ENCODE measurements at regions not wholly inside any gene's neighbourhood (a gene's known extent, or its start where the extent isn't known, plus 50 kb on each side); places are given as distances from the start of the nearest gene placed in this dataset.

DNA sequence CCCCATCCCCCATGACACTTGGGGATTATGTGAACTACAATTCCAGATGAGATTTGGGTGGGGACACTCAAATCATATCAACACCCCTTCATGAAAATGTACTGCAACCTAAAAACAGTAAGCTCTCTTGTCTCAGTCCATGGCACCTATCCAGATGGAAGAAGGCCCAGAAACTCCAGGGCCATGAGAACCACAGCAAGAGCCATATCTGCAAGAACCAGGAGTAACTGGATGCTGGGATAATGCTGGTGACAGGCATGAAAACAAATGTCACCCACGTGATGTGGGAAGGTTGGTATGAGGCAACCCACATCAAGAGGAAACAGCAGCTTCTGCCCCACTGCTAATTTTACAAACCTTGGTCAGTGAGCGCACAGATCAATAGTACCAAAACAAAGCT lies 400.1 kb upstream of the ERCC4 start (continued):
- TF ChIP-seq, protein P1, sequence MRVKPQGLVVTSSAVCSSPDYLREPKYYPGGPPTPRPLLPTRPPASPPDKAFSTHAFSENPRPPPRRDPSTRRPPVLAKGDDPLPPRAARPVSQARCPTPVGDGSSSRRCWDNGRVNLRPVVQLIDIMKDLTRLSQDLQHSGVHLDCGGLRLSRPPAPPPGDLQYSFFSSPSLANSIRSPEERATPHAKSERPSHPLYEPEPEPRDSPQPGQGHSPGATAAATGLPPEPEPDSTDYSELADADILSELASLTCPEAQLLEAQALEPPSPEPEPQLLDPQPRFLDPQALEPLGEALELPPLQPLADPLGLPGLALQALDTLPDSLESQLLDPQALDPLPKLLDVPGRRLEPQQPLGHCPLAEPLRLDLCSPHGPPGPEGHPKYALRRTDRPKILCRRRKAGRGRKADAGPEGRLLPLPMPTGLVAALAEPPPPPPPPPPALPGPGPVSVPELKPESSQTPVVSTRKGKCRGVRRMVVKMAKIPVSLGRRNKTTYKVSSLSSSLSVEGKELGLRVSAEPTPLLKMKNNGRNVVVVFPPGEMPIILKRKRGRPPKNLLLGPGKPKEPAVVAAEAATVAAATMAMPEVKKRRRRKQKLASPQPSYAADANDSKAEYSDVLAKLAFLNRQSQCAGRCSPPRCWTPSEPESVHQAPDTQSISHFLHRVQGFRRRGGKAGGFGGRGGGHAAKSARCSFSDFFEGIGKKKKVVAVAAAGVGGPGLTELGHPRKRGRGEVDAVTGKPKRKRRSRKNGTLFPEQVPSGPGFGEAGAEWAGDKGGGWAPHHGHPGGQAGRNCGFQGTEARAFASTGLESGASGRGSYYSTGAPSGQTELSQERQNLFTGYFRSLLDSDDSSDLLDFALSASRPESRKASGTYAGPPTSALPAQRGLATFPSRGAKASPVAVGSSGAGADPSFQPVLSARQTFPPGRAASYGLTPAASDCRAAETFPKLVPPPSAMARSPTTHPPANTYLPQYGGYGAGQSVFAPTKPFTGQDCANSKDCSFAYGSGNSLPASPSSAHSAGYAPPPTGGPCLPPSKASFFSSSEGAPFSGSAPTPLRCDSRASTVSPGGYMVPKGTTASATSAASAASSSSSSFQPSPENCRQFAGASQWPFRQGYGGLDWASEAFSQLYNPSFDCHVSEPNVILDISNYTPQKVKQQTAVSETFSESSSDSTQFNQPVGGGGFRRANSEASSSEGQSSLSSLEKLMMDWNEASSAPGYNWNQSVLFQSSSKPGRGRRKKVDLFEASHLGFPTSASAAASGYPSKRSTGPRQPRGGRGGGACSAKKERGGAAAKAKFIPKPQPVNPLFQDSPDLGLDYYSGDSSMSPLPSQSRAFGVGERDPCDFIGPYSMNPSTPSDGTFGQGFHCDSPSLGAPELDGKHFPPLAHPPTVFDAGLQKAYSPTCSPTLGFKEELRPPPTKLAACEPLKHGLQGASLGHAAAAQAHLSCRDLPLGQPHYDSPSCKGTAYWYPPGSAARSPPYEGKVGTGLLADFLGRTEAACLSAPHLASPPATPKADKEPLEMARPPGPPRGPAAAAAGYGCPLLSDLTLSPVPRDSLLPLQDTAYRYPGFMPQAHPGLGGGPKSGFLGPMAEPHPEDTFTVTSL (CRISPR knock-in tag; IDR thresholded peaks at IDR 0.05; ENCODE audit: borderline replicate concordance): no peak
- TF ChIP-seq ZBTB38 (CRISPR knock-in tag; IDR thresholded peaks at IDR 0.05) (no peak), MAF1 (CRISPR knock-in tag; IDR thresholded peaks at IDR 0.05; ENCODE audit: borderline replicate concordance) (no peak), RNF219 (CRISPR knock-in tag; IDR thresholded peaks at IDR 0.05) (no peak)

DNA sequence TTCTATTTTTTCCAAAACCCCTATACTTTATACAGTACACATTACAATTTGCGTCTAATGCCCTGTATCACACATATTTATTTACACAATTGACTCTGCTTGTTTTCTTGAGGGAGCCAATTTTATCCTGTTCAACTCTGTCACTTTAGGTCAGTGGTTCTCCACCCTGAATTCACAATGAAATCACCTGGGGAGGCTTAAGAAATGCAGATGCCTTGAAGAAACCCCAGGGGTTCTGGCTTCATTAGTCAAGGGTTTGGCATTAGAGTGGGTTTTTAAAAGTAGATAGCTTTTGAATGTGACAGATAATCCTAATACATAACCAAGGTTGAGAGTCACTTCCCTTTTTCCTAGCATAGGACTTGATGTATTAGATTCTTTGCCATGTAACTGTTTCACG lies 398.6 kb upstream of the ERCC4 start:
- no TSS peak for BruUV-seq (replicated peaks)
- H3K4me1 ChIP-seq (ENCODE audit: insufficient read depth, low read length): no peaks in the 10 kb centered on the region
- no peak for ATAC-seq
- TF ChIP-seq RBFOX2 (IDR thresholded peaks at IDR 0.05; ENCODE audit: low read depth, low read length): no peak
- no peaks in the 10 kb centered on the region for H3K9me3 ChIP-seq (ENCODE audit: low read length)
- in situ Hi-C loops (cut with HindIII; ENCODE audit: extremely low pct_ligation_motif_present, low pct_unique_long_range_greater_than_20kb) (no loop called here), intact Hi-C loops (cut with micrococcal nuclease; ENCODE audit: unreplicated experiment) (no loop called here)
- H3K79me2 ChIP-seq (ENCODE audit: insufficient read depth, low read length): no peaks in the 10 kb centered on the region
- no peak overlapping the region for H2AFZ ChIP-seq (ENCODE audit: low read length)
- H3K27ac ChIP-seq (ENCODE audit: extremely low read length, insufficient read depth, low read length): no peak overlapping the region
- WGBS (ENCODE audit: low lambda C conversion rate): 21% methylated on average over 2 of the region's 2 CpGs
- DNase-seq (ENCODE audit: low spot score): no peak
- H3K4me2 ChIP-seq (ENCODE audit: low read depth, low read length): no peak overlapping the region
- H3K9ac ChIP-seq (ENCODE audit: insufficient read depth, low read depth, low read length): no peak overlapping the region
- no peaks in the 10 kb centered on the region; a peak in 1 of 5 replicates for H3K27me3 ChIP-seq (ENCODE audit: control insufficient read depth in 1 of 2, insufficient read depth in 2 of 2, low read length in 2 of 2)
- ChIA-PET CTCF (ENCODE audit: low intra/inter-chr PET ratio, low total read pairs) (no interaction called here), POLR2A (no interaction called here)
- no peaks in the 10 kb centered on the region for H4K20me1 ChIP-seq (ENCODE audit: insufficient read depth, low read length)
- FAIRE-seq: no peak
- no peaks in the 10 kb centered on the region for H3K36me3 ChIP-seq (replicated peaks in 1 of 2; ENCODE audit: control insufficient read depth in 1 of 2, insufficient read depth in 2 of 2, low read length in 2 of 2)
- H3K4me3 ChIP-seq (replicated peaks in 1 of 3; ENCODE audit: insufficient read depth in 1 of 3, low read depth in 2 of 3, low read length in 3 of 3): no peak overlapping the region
